Heart left ventricle (tissue), 13 donors: ENCODE measurements at regions not wholly inside any gene's neighbourhood (a gene's known extent, or its start where the extent isn't known, plus 50 kb on each side); places are given as distances from the start of the nearest gene placed in this dataset.

Experiments
- POLR2A ChIP-seq, 2 donors: fragments of 450-650 bp; IDR thresholded peaks; one replicate each; pipeline ENCODE4 v1.6.1; 2017; ENCODE audit warnings: antibody characterized with exemption in 2 of 2, mild to moderate bottlenecking in 2 of 2, moderate library complexity in 2 of 2
- TF ChIP-seq, protein P1 (sequence below), 12 donors: fragments of 200-600 bp; sonication (generic) in 4 of 12; IDR thresholded peaks; one replicate each; pipeline versions ENCODE4 v1.5.0 to v1.8.0; 2018 to 2022; ENCODE audit warnings: antibody characterized with exemption in 12 of 12, mild to moderate bottlenecking in 5 of 12
- donor health status: ischemic (EF 13 %, LVEDD 7.1; RV severe dilation, severe dysfunction).
- donor health status: DM: no; HTN: yes; CAD: no.
- donor health status: DM: no; HTN: no; CAD: no.
- donor health status: ischemic (EF 25% LVEDD 6.9; RV normal size, moderate dysfunction).
- donor health status: ischemic (EF 25% LVEDD 5.7; RV mildly dilated, moderate dysfunction).
- donor health status: ischemic (EF 35%, LVEDD 5.7; RV mildly dilated, moderate dysfunction).
- donor health status: nonischemic (EF 11% LVEDD 7.7; RV severe dilation, severe dysfunction).
- donor health status: DM: yes; HTN: yes; CAD: no.
- donor health status: PGD.
- donor health status: ischemic (EF 29% LVEDD 5.4; RV normal size, mild dysfunction).
- donor health status: nonischemic (EF 23%, LVEDD 6.1; RV moderate dilation, normal function).

DNA sequence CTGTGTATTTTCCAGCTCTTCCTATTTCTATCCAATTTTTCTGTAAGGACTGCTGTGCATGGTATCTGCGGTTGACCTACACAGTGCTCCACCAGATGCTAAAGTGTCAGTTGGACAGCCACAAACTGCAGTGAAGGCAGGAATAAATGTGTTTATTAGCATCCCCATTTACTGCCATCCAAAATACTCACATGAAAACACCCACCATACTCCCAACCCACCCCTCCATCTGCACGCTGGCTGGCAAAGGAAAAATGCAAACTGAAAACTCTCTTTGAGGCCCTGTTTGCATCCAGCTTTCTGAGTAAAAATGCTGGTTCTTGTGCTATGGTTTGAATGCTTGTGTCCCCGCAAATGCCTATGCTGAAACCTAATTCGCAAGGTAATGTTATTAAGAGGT is 515.5 kb downstream of the ZNF385D start:
- TF ChIP-seq, protein P1, sequence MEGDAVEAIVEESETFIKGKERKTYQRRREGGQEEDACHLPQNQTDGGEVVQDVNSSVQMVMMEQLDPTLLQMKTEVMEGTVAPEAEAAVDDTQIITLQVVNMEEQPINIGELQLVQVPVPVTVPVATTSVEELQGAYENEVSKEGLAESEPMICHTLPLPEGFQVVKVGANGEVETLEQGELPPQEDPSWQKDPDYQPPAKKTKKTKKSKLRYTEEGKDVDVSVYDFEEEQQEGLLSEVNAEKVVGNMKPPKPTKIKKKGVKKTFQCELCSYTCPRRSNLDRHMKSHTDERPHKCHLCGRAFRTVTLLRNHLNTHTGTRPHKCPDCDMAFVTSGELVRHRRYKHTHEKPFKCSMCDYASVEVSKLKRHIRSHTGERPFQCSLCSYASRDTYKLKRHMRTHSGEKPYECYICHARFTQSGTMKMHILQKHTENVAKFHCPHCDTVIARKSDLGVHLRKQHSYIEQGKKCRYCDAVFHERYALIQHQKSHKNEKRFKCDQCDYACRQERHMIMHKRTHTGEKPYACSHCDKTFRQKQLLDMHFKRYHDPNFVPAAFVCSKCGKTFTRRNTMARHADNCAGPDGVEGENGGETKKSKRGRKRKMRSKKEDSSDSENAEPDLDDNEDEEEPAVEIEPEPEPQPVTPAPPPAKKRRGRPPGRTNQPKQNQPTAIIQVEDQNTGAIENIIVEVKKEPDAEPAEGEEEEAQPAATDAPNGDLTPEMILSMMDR (IDR thresholded peaks at IDR 0.05), result no peak
- no peak for TF ChIP-seq POLR2A (IDR thresholded peaks at IDR 0.05)
